HG02678 (cell line): ENCODE measurements at regions not wholly inside any gene's neighbourhood (a gene's known extent, or its start where the extent isn't known, plus 50 kb on each side); places are given as distances from the start of the nearest gene placed in this dataset.

Experiments
- ATAC-seq: cut with Tn5 transposase; IDR thresholded peaks from one replicate; pipeline ENCODE4 v1.9.1; 2021; ENCODE audit warnings: mild to moderate bottlenecking, moderate library complexity; ENCODE audit not compliant: unreplicated experiment

- no peak for ATAC-seq
Measured at GRCh38 chr4:62209757-62210485, 1009.8 kb downstream of the ADGRL3 start.

- ATAC-seq: no peak
Measured at GRCh38 chr4:62208921-62209320, 1008.8 kb downstream of the ADGRL3 start.

- no peak for ATAC-seq
Measured at GRCh38 chr4:62204136-62204535, 1004.0 kb downstream of the ADGRL3 start.

DNA sequence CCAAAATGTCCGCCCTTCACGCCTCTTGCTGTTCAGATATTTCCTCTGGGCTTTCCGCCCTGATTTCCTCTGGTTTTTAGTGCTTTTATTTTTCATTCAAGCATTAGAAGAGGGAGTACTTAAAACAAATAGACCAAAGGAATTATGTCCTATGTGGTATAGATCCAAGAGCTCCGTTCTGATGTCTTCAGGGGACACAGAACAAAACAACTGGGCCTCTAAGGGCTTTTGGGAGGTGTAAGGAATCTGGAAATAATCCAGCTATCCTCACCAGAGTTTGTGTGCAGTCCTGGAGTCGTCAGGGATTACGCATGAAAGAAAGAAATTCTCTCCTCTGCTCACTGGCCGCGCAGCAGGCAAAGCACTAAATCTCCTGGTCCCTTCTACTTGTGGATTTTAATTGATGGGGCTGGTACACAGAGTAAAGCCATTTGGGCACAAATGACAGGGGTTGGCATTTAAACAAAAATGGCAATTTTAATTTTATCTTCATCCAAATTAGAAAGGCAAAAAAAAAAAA is 999.2 kb downstream of the ADGRL3 start:
- ATAC-seq: no peak

DNA sequence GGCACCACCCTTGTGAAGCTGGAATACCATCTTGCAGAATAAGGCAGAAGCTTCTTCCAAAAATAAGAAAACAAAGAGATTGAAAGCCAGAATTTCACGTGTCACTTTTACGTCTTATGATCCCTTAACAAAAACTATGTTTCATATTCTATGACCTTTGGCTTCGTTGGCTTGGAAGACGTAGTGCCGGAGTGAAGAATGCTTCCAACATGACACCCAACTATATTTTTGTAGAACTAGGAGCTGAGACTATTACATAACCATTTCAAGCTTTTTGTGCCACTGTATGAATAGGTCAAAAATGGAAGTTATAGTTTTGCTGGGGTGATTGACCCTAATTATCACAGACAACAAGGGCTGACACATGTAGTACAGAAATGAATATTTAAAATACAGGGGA is 996.2 kb downstream of the ADGRL3 start:
- no peak for ATAC-seq

- ATAC-seq: no peak
Measured at GRCh38 chr4:62194342-62194741, 994.2 kb downstream of the ADGRL3 start.

DNA sequence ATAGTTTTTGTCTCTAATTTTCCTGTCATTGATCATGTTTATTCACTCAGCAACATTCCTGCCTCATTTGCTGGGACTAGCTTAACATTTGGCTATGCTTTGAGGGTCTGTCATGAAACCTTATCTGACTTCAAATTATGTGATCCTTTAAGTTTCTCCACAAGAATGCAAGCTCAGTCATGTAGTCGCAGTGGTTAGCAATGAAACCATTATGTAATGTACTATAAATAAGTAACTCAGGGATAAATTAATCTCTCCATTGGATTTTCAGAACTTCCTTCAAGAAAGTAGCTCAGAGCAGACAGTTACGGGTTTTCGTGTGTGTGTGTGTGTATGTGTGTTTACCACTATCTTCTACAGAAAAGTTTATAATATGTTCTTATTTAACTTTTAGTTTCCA is 993.6 kb downstream of the ADGRL3 start:
- no peak for ATAC-seq

DNA sequence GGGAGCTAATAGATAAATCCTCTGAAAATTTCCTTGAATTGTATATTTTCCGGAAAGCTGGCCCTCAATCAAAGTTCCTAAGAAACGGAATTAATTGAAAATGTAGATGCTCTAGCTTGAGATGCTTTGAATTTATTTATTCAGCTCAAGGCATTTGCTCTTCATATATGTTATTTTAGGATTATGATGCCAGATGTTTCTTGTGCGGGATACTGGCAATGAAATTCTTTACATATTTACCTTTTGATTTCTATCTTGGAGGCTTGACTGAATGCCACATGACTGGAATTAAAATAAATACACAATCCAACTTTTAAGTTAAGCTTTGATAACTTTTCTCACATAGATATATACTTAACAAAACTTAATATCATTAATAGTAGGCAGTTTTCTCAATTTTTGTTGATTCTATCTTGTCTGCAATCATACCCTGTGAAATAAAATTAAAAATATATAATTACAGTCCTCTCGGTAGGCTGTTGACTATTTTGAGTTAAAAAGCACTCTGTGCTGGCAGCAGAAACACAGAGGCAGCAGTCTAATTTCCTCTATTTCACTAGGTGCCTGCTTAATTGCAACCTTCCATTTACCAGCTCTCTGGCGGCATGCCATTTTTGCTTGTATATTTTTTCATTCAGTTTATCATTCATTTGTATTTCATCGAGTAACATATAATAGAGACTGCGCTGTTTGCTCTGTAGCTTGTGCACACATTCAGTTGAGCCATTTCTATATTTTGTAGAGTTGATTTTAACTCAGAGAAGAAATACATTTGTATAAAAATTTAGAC is 991.5 kb downstream of the ADGRL3 start:
- ATAC-seq: no peak

DNA sequence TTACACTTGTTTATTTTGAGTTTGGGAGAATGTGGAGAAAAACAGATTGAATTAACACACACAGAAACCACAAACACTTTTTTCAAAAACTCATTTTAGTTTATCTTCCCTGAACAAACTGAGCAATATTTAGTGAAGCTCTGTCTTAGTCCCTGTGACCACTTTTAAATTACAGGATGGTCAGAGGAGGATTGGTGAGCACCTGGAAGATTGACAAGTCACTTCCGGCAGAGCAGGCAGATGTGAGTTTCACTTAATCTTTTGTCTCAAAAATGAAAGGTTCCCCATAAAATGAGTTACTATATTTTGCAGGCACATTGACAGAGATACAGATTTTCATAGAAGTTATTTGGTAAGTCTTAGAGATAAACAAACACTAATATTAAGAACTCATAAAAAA is 970.1 kb downstream of the ADGRL3 start:
- ATAC-seq: no peak

GRCh38 chr4:62168681-62169080 is 968.6 kb downstream of the ADGRL3 start:
- ATAC-seq: no peak

GRCh38 chr4:62162606-62163005 is 962.5 kb downstream of the ADGRL3 start:
- no peak for ATAC-seq

GRCh38 chr4:62161446-62161845 is 961.3 kb downstream of the ADGRL3 start:
- ATAC-seq: no peak

DNA sequence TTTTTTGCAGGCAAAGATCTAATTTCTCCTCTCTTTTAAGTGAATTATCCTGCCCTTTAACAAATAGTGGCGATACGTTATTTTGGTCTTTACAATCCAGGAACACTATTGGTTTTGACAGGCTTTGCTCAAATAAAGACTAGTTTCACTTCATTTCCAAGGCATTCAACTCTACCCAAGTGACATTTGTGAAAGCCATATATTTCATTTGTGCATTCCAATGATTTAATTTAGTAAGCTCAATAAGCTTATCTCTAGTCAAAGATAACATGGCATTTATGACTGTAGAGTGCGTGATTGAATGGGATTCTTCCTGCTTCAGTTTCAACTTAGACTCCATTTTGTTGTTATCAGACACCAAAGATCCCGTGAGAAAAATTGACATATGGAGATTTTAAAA is 959.8 kb downstream of the ADGRL3 start:
- ATAC-seq: no peak

- no peak for ATAC-seq
Measured at GRCh38 chr4:62159306-62159705, 959.2 kb downstream of the ADGRL3 start.

DNA sequence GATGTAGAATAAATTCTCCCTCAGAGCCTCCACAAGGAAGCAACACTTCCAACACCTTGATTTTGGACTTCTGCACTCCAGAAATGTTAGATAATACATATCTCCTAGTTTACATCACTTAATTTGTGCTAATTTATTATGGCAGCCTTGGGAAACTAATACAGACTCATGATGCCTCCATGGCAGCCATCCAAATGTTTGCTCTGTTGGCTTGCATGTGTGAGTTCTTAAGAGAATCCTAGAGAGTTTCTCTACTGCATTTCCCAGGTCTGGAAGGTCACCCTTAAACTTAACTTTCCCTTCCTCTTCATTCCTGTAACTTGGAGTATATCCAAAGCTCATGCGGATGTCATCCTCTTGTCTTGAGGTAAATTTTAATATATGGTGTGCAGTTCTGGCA is 956.1 kb downstream of the ADGRL3 start:
- no peak for ATAC-seq

DNA sequence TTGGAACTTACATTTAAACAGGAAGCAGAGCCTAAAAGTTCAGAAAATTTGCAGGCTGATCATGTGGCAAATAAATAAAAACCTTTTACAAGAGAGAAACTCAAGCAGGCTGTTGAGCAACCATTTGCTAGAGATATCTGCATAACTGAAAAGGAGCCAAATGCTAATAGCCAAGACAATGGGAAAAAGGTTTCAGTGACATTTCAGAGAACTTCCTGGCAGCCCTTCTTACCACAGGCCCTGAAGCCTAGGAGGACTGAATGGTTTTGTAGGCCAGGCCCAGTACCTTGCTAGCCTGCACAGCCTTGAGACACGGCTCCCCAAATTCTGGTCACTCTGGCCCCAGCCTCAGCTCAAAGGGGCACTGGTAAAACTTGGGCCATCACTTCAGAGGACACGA is 945.1 kb downstream of the ADGRL3 start:
- ATAC-seq: no peak

DNA sequence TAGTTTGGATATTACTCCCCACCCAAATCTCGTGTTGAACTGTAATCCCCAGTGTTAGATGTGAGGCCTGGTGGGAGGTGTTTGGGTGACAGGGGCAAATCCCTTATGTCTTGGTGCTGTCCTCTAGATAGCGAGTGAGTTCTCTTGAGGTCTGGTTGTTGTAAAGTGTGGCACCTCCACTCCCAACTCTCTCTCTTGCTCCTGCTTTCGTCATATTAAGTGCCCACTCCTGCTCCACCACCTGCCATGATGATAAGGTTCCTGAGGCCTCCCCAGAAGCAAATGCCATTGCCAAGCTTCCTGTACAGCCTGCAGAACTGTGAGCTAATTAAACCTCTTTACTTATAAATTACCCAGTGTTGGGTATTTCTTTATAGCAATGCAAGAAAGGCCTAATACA is 944.3 kb downstream of the ADGRL3 start:
- ATAC-seq: no peak

GRCh38 chr4:62135565-62136156 is 935.5 kb downstream of the ADGRL3 start:
- ATAC-seq: no peak

DNA sequence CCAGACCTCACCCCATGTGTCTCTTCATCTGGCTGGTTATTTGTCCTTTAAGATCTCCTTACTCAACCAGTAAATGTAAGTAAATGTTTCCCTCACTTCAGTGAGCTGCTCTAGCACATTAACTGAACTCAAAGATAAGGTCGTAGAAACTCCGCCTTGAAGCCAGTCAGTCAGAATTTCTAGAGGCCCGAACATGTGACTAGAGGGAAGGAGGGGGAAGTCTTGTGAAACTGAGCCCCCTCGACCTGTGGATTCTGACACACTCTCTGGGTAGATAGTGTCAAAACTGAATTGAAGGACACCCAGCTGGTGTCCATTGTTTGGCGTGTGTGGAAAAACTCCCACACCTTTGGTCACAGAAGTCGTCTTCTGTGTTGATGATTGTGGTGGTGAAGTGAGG is 933.9 kb downstream of the ADGRL3 start:
- no peak for ATAC-seq

- ATAC-seq: no peak
Measured at GRCh38 chr4:62133101-62133897, 933.2 kb downstream of the ADGRL3 start.

- ATAC-seq: no peak
Measured at GRCh38 chr4:62131049-62131448, 930.9 kb downstream of the ADGRL3 start.
